Neuron (in vitro differentiated cells): ENCODE measurements at regions not wholly inside any gene's neighbourhood (a gene's known extent, or its start where the extent isn't known, plus 50 kb on each side); places are given as distances from the start of the nearest gene placed in this dataset.

Experiments used
- H2AFZ ChIP-seq: one replicate; pipeline ENCODE4 v1.6.1; 2013; ENCODE audit warnings: low read depth, mild to moderate bottlenecking, inconsistent platforms, low read length, moderate library complexity
- H3K27me3 ChIP-seq: one replicate; pipeline ENCODE4 v1.6.1; 2013; ENCODE audit warnings: low read length; ENCODE audit not compliant: insufficient read depth
- H3K36me3 ChIP-seq: one replicate; pipeline ENCODE4 v1.6.1; 2013; ENCODE audit warnings: low read length; ENCODE audit not compliant: insufficient read depth
- H3K4me1 ChIP-seq: one replicate; pipeline ENCODE4 v1.6.1; 2013; ENCODE audit warnings: low read length; ENCODE audit not compliant: insufficient read depth
- H3K4me3 ChIP-seq: 2 replicates; pipeline ENCODE4 v1.5.1; 2013; ENCODE audit warnings: mild to moderate bottlenecking, low read length, moderate library complexity
- H3K9me3 ChIP-seq: one replicate; pipeline ENCODE4 v1.6.1; 2013; ENCODE audit warnings: low read length

- H3K27me3 ChIP-seq: peaks cover 2% of the 10 kb centered on the region
- no peaks in the 10 kb centered on the region for H3K4me1 ChIP-seq
- no peaks in the 10 kb centered on the region for H3K9me3 ChIP-seq
- no peaks in the 10 kb centered on the region for H3K36me3 ChIP-seq
- H2AFZ ChIP-seq: no peak overlapping the region
- no peak overlapping the region for H3K4me3 ChIP-seq
These were observed 188.4 kb downstream of the FOXL1 start for GRCh38 chr16:86766700-86767099.

- Histone ChIP-seq H3K4me1 (no peaks in the 10 kb centered on the region), H2AFZ (no peak overlapping the region), H3K36me3 (no peaks in the 10 kb centered on the region), H3K9me3 (no peaks in the 10 kb centered on the region), H3K4me3 (no peak overlapping the region), H3K27me3 (peaks cover 2% of the 10 kb centered on the region)
These were observed 190.0 kb downstream of the FOXL1 start for GRCh38 chr16:86768228-86768791.

- Histone ChIP-seq H2AFZ (no peak overlapping the region), H3K4me1 (no peaks in the 10 kb centered on the region), H3K9me3 (no peaks in the 10 kb centered on the region), H3K4me3 (no peak overlapping the region), H3K27me3 (peaks cover 3% of the 10 kb centered on the region), H3K36me3 (no peaks in the 10 kb centered on the region)
These were observed 190.7 kb downstream of the FOXL1 start for GRCh38 chr16:86768999-86769398.

- Histone ChIP-seq H2AFZ (no peak overlapping the region), H3K4me3 (no peak overlapping the region), H3K9me3 (no peaks in the 10 kb centered on the region), H3K4me1 (no peaks in the 10 kb centered on the region), H3K27me3 (peaks cover 8% of the 10 kb centered on the region), H3K36me3 (no peaks in the 10 kb centered on the region)
These were observed 193.4 kb downstream of the FOXL1 start for GRCh38 chr16:86771506-86772460.

GRCh38 chr16:86772671-86773353 is 194.5 kb downstream of the FOXL1 start:
- no peaks in the 10 kb centered on the region for H3K9me3 ChIP-seq
- H3K4me1 ChIP-seq: no peaks in the 10 kb centered on the region
- H3K36me3 ChIP-seq: no peaks in the 10 kb centered on the region
- H2AFZ ChIP-seq: no peak overlapping the region
- H3K27me3 ChIP-seq: peaks cover 8% of the 10 kb centered on the region
- no peak overlapping the region for H3K4me3 ChIP-seq

GRCh38 chr16:86773354-86773715 is 195.0 kb downstream of the FOXL1 start:
- no peaks in the 10 kb centered on the region for H3K9me3 ChIP-seq

GRCh38 chr16:86774931-86775330 is 196.6 kb downstream of the FOXL1 start:
- no peaks in the 10 kb centered on the region for H3K36me3 ChIP-seq
- H2AFZ ChIP-seq: no peak overlapping the region
- no peaks in the 10 kb centered on the region for H3K4me1 ChIP-seq
- peaks cover 8% of the 10 kb centered on the region for H3K27me3 ChIP-seq
- no peaks in the 10 kb centered on the region for H3K9me3 ChIP-seq
- no peak overlapping the region for H3K4me3 ChIP-seq

More at GRCh38 chr16:86773354-86773715, 195.0 kb downstream of the FOXL1 start:
- Histone ChIP-seq H2AFZ (no peak overlapping the region), H3K27me3 (peaks cover 8% of the 10 kb centered on the region), H3K4me1 (no peaks in the 10 kb centered on the region), H3K36me3 (no peaks in the 10 kb centered on the region), H3K4me3 (no peak overlapping the region)

- no peak overlapping the region for H3K4me3 ChIP-seq
- H2AFZ ChIP-seq: no peak overlapping the region
- no peaks in the 10 kb centered on the region for H3K36me3 ChIP-seq
- peaks cover 8% of the 10 kb centered on the region for H3K27me3 ChIP-seq
- H3K4me1 ChIP-seq: no peaks in the 10 kb centered on the region
- no peaks in the 10 kb centered on the region for H3K9me3 ChIP-seq
These were observed 197.2 kb downstream of the FOXL1 start for GRCh38 chr16:86775511-86775921.

- H3K4me1 ChIP-seq: no peaks in the 10 kb centered on the region
- H3K36me3 ChIP-seq: no peaks in the 10 kb centered on the region
- no peak overlapping the region for H2AFZ ChIP-seq
- no peaks in the 10 kb centered on the region for H3K9me3 ChIP-seq
- H3K27me3 ChIP-seq: peaks cover 8% of the 10 kb centered on the region
- no peak overlapping the region for H3K4me3 ChIP-seq
These were observed 199.1 kb downstream of the FOXL1 start for GRCh38 chr16:86777381-86777946.

- peaks cover 8% of the 10 kb centered on the region for H3K27me3 ChIP-seq
- H3K36me3 ChIP-seq: no peaks in the 10 kb centered on the region
- H3K4me3 ChIP-seq: no peak overlapping the region
- no peaks in the 10 kb centered on the region for H3K4me1 ChIP-seq
- no peak overlapping the region for H2AFZ ChIP-seq
- H3K9me3 ChIP-seq: no peaks in the 10 kb centered on the region
These were observed 199.9 kb downstream of the FOXL1 start for GRCh38 chr16:86778108-86778745.

- no peak overlapping the region for H2AFZ ChIP-seq
- no peaks in the 10 kb centered on the region for H3K36me3 ChIP-seq
- H3K27me3 ChIP-seq: peaks cover 5% of the 10 kb centered on the region
- no peaks in the 10 kb centered on the region for H3K9me3 ChIP-seq
- no peaks in the 10 kb centered on the region for H3K4me1 ChIP-seq
- H3K4me3 ChIP-seq: no peak overlapping the region
These were observed 200.6 kb downstream of the FOXL1 start for GRCh38 chr16:86778978-86779377.

- H3K9me3 ChIP-seq: no peaks in the 10 kb centered on the region
- H3K4me3 ChIP-seq: no peak overlapping the region
- no peak overlapping the region for H2AFZ ChIP-seq
- H3K27me3 ChIP-seq: no peaks in the 10 kb centered on the region
- H3K36me3 ChIP-seq: no peaks in the 10 kb centered on the region
- H3K4me1 ChIP-seq: no peaks in the 10 kb centered on the region
These were observed 202.7 kb downstream of the FOXL1 start for GRCh38 chr16:86781046-86781445.
